Forelimb muscle (tissue), 1 donor: ENCODE measurements at regions not wholly inside any gene's neighbourhood (a gene's known extent, or its start where the extent isn't known, plus 50 kb on each side); places are given as distances from the start of the nearest gene placed in this dataset.

ENCODE experiments used
- DNase-seq: peaks from one replicate; pipeline ENCODE4 v3.0.0-alpha.2; 2013; ENCODE audit warnings: low read depth

DNA sequence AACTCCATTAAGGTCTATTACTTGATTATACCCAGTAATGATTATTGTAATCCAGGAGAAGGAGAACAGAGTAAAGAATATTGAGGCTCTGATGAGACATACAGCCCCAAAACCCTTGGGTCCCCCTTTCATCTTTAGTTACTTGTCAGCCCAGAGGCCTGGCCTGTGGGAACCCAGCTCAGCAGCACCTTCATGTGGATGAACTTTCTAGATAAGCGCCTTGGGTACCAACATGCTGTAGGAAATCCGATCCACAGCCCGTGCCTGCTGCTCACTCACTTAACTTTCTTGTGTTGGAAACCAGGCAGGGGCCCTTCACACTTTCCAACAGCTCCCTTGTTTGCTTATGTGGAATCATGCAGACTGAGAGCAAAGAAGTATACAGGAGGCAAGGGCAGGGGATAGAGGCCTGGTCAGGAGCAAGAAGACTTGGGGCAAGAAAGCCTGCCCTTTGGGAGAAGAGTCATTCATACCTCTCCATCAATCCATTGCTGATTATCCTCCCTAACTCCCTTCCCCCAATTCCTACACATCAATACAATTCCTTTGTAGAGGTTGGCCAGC, 64.0 kb upstream of the SOX9 start:
- no peak for DNase-seq

DNA sequence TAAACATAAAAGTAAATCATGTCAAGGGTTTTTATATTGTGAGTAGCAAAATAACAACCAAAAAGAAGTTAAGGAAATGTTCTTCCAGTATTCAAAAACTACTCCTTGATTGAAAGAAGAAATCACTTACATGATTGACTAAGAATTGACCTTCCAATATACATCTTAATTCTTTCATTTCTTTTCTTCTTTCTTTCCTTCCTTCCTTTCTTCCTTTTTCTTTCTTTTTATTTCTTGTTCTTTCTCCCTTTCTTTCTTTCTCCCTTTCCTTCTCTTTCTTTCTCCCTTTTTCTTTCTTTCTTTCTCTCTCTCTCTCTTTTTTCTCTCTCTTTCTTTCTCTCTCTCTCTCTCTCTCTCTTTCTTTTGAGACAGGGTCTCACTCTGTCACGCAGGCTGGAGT, 60.7 kb upstream of the SOX9 start:
- DNase-seq = no peak

GRCh38 chr17:72063262-72063661, 57.6 kb upstream of the SOX9 start:
- DNase-seq = no peak

GRCh38 chr17:72063756-72064450, 56.9 kb upstream of the SOX9 start:
- no peak for DNase-seq

DNA sequence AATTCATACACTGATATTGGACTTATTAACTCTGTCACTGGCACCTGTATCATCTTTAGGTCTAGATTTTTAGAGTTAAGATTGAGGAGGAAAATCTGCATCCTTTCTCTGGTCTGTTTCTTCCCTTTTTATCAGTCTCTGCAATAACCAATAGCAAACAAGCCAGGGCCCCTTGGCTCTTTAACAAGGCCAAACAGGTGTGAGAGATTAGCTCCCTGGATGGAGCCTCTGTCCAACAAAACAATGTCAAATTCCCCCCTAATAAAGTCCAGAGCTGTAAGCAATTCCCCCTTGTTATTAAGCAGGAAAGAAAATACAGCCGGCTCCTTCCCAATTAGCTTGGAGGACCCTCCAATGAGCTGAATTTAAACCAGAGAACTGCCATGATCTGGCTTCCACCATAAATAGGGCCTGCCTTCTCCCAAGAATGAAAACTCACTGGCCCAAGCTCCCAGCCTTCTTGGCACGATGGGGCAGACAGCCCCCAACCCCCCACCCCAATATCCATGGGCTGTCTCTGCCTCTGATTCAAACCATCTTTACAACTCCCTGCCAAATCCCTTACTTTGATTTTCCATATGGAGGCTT, 56.1 kb upstream of the SOX9 start:
- DNase-seq = no peak

GRCh38 chr17:72065556-72065955, 55.3 kb upstream of the SOX9 start:
- DNase-seq = no peak

DNA sequence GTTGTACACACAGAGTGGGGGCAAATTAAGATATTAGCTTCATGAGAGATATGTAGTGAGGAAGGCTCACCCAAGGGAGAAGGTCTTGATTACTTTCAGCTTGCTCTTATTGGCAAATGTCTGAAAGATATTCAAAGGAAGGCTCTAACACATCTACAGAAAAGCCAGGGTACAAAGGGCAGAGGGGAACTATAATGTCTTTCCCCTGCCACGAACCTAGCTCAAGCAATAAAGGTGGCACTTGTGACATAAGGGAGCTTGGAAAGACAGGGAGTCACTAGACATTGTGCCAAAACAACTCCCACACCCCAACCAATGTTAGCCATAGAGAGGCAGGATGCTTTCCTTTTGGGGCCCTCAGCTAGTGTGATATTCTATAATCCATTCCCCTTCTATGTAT, 52.2 kb upstream of the SOX9 start:
- DNase-seq = no peak

- no peak for DNase-seq
Measured at GRCh38 chr17:72069586-72070202, 51.1 kb upstream of the SOX9 start.
